HCT116 (cell line): ENCODE measurements at regions not wholly inside any gene's neighbourhood (a gene's known extent, or its start where the extent isn't known, plus 50 kb on each side); places are given as distances from the start of the nearest gene placed in this dataset.

Source experiments
- CTCF ChIP-seq, 3 experiments: fragments of 200-600 bp in 1 of 3; sonication (generic) in 1 of 3; IDR thresholded peaks in 2 of 3; conservative IDR thresholded peaks in 1 of 3; 2 replicates each; pipeline ENCODE4 v1.5.1; 2012 to 2017; ENCODE audit warnings: low read depth in 2 of 3, low read length in 2 of 3, antibody characterized with exemption in 1 of 3, borderline replicate concordance in 1 of 3, control low read depth in 1 of 3, mild to moderate bottlenecking in 1 of 3, mixed read lengths in 1 of 3, mixed run types in 1 of 3, moderate library complexity in 1 of 3; ENCODE audit not compliant: insufficient read depth in 1 of 3
- EZH2phosphoT487 ChIP-seq: fragments of 200-600 bp; IDR thresholded peaks from 2 replicates; pipeline ENCODE4 v1.6.1; 2018; ENCODE audit warnings: antibody characterized with exemption, borderline replicate concordance
- POLR2AphosphoS5 ChIP-seq: IDR thresholded peaks from 2 replicates; pipeline ENCODE4 v1.6.1; 2011; ENCODE audit warnings: mild to moderate bottlenecking, low read depth, low read length, moderate library complexity

GRCh38 chr11:127993788-127994187, 593.6 kb downstream of the ETS1 start:
- no peak for TF ChIP-seq CTCF (IDR thresholded peaks at IDR 0.05 in 2 of 3, conservative IDR thresholded peaks at IDR 0.05 in 1 of 3; ENCODE audit: borderline replicate concordance in 1 of 3, insufficient read depth in 1 of 3, low read depth in 2 of 3, low read length in 2 of 3)
- no peak for TF ChIP-seq EZH2phosphoT487
- TF ChIP-seq POLR2AphosphoS5 = no peak
